WTC11 (cell line): ENCODE measurements at regions not wholly inside any gene's neighbourhood (a gene's known extent, or its start where the extent isn't known, plus 50 kb on each side); places are given as distances from the start of the nearest gene placed in this dataset.

Experiments used
- ATAC-seq: fragments of 200-7000 bp; cut with Tn5 transposase; 2 replicates; pipeline ENCODE4 v1.10.0; 2021; ENCODE audit warnings: mild to moderate bottlenecking, moderate library complexity
- CTCF ChIA-PET: fragments of 300-600 bp; sonication (Branson Sonifier 250); formaldehyde crosslinking; loops from one replicate; lab custom pipeline; 2021; ENCODE audit warnings: antibody characterized with exemption; lab: Charles Lee
- POLR2A ChIA-PET: fragments of 350-600 bp; sonication (Branson Sonifier 250); formaldehyde crosslinking; loops from one replicate; lab custom pipeline; 2021; ENCODE audit warnings: antibody characterized with exemption; lab: Charles Lee
- DNase-seq: peaks from one replicate; pipeline ENCODE4 v3.0.0; 2021; ENCODE audit warnings: low spot score
- H3K27ac Mint-ChIP-seq: 2 replicates; pipeline ENCODE4 v1.8.0; 2021; ENCODE audit warnings: mixed read lengths
- H3K27me3 Mint-ChIP-seq: 2 replicates; pipeline ENCODE4 v1.8.0; 2021; ENCODE audit warnings: low read depth, mild to moderate bottlenecking, moderate library complexity, mixed read lengths
- H3K36me3 Mint-ChIP-seq: 2 replicates; pipeline ENCODE4 v1.8.0; 2021; ENCODE audit warnings: mixed read lengths
- H3K4me1 Mint-ChIP-seq: 2 replicates; pipeline ENCODE4 v1.8.0; 2022; ENCODE audit warnings: mixed read lengths
- H3K4me3 Mint-ChIP-seq: 2 replicates; pipeline ENCODE4 v1.8.0; 2021; ENCODE audit warnings: mild to moderate bottlenecking, moderate library complexity, mixed read lengths
- H3K9me3 Mint-ChIP-seq: 2 replicates; pipeline ENCODE4 v1.8.0; 2021; ENCODE audit warnings: mixed read lengths
- CBFB ChIP-seq: sonication (generic); formaldehyde crosslinking; IDR thresholded peaks from 2 replicates; pipeline ENCODE4 v1.8.1; 2022; ENCODE audit warnings: mild to moderate bottlenecking, low read depth, missing genetic modification reagents
- EMX1 ChIP-seq: fragments of 250-450 bp; sonication (Bioruptor Pico); IDR thresholded peaks from 2 replicates; pipeline ENCODE4 v1.8.0; 2021; ENCODE audit warnings: mild to moderate bottlenecking
- HMGA2 ChIP-seq: fragments of 250-450 bp; sonication (Bioruptor Pico); IDR thresholded peaks from 2 replicates; pipeline ENCODE4 v1.4.0; 2021; ENCODE audit warnings: mild to moderate bottlenecking, moderate library complexity
- IRF2 ChIP-seq: sonication (generic); formaldehyde crosslinking; IDR thresholded peaks from 2 replicates; pipeline ENCODE4 v1.8.0; 2022; ENCODE audit warnings: low read depth, missing genetic modification reagents, borderline replicate concordance
- JAZF1 ChIP-seq: fragments of 250-450 bp; sonication (Bioruptor Pico); IDR thresholded peaks from 2 replicates; pipeline ENCODE4 v1.9.0; 2021; ENCODE audit warnings: moderate library complexity, mild to moderate bottlenecking, inconsistent platforms
- JUN ChIP-seq: sonication (generic); formaldehyde crosslinking; IDR thresholded peaks from 2 replicates; pipeline ENCODE4 v1.8.0; 2023; ENCODE audit warnings: mild to moderate bottlenecking, missing genetic modification reagents
- MXD4 ChIP-seq: fragments of 250-450 bp; sonication (Bioruptor Pico); IDR thresholded peaks from 2 replicates; pipeline ENCODE4 v1.8.0; 2021; ENCODE audit warnings: mild to moderate bottlenecking, moderate library complexity, borderline replicate concordance
- NR1H2 ChIP-seq: sonication (generic); formaldehyde crosslinking; IDR thresholded peaks from 2 replicates; pipeline ENCODE4 v1.9.0; 2021; ENCODE audit warnings: mild to moderate bottlenecking, moderate library complexity, missing genetic modification reagents
- TEAD4 ChIP-seq: sonication (generic); formaldehyde crosslinking; IDR thresholded peaks from 2 replicates; pipeline ENCODE4 v1.8.0; 2022; ENCODE audit warnings: mild to moderate bottlenecking, missing genetic modification reagents
- ZNF138 ChIP-seq: sonication (generic); formaldehyde crosslinking; conservative IDR thresholded peaks from 2 replicates; pipeline ENCODE4 v1.8.1; 2022; ENCODE audit warnings: mild to moderate bottlenecking, moderate library complexity, missing genetic modification reagents
- ZNF219 ChIP-seq: sonication (generic); formaldehyde crosslinking; IDR thresholded peaks from 2 replicates; pipeline ENCODE4 v1.8.0; 2023; ENCODE audit warnings: missing genetic modification reagents, mild to moderate bottlenecking, borderline replicate concordance
- ZNF423 ChIP-seq: fragments of 250-450 bp; sonication (Bioruptor Pico); IDR thresholded peaks from 2 replicates; pipeline ENCODE4 v2.1.2; 2022; ENCODE audit warnings: mild to moderate bottlenecking, moderate library complexity
- ZNF671 ChIP-seq: fragments of 250-450 bp; sonication (Bioruptor Pico); IDR thresholded peaks from 2 replicates; pipeline ENCODE4 v1.8.0; 2021; ENCODE audit warnings: mild to moderate bottlenecking
- TF ChIP-seq, protein P1 (sequence below): sonication (generic); formaldehyde crosslinking; IDR thresholded peaks from 2 replicates; pipeline ENCODE4 v1.8.0; 2023; ENCODE audit warnings: missing genetic modification reagents
- TF ChIP-seq, protein P2 (sequence below): fragments of 250-450 bp; sonication (Bioruptor Pico); IDR thresholded peaks from 2 replicates; pipeline ENCODE4 v1.9.0; 2021; ENCODE audit warnings: mild to moderate bottlenecking
- TF ChIP-seq, protein P3 (sequence below): sonication (generic); formaldehyde crosslinking; IDR thresholded peaks from 2 replicates; pipeline ENCODE4 v1.8.1; 2022; ENCODE audit warnings: low read depth, missing genetic modification reagents, borderline replicate concordance
- TF ChIP-seq, protein P4 (sequence below): sonication (generic); formaldehyde crosslinking; IDR thresholded peaks from 2 replicates; pipeline ENCODE4 v1.8.1; 2022; ENCODE audit warnings: mild to moderate bottlenecking, missing genetic modification reagents, moderate library complexity, borderline replicate concordance
- TF ChIP-seq, protein P5 (sequence below): sonication (generic); formaldehyde crosslinking; IDR thresholded peaks from 2 replicates; pipeline ENCODE4 v1.8.1; 2022; ENCODE audit warnings: missing genetic modification reagents, borderline replicate concordance
- TF ChIP-seq, protein P6 (sequence below): sonication (generic); formaldehyde crosslinking; IDR thresholded peaks from 2 replicates; pipeline ENCODE4 v1.8.1; 2023; ENCODE audit warnings: mild to moderate bottlenecking, moderate library complexity, missing genetic modification reagents
- TF ChIP-seq, protein P7 (sequence below): sonication (generic); formaldehyde crosslinking; IDR thresholded peaks from 2 replicates; pipeline ENCODE4 v1.8.1; 2022; ENCODE audit warnings: low read depth, mild to moderate bottlenecking, moderate library complexity, missing genetic modification reagents, borderline replicate concordance
- TF ChIP-seq, protein P8 (sequence below): sonication (generic); formaldehyde crosslinking; IDR thresholded peaks from 2 replicates; pipeline ENCODE4 v1.8.0; 2023; ENCODE audit warnings: mild to moderate bottlenecking, missing genetic modification reagents

DNA sequence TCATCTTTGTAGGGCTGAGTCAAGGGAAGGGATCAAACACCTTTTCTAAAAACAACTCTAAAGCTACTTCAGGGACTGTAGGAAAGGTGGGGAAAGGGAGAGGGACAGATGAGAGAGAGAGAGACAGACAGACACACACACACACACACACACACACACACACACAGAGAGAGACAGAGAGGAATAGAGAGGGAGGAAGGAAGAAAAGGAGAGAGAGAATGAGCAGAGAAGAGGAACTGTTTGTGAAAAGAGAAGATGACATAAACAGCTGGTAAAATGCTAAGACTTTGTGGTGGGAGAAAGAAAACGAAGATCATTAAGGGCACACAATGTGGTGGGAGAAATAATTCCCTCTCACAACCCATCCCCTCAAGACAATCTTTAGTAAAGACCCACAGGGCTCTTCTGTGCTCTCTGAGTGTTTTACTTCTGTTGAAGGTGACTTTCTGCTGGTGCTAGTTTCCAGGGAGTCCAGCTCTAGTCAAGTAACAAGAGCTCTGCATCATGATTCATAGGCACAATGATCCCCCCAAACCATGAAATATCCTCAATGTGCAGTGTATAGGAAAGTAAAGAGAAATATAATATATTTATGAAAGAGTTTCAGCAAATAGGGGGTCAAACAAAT, 77.2 kb upstream of the STK17B start:
- H3K4me1 Mint-ChIP-seq: no peaks in the 10 kb centered on the region
- no peak overlapping the region for H3K27ac Mint-ChIP-seq
- TF ChIP-seq ZNF219 (CRISPR knock-in tag) (no peak), ZNF423 (CRISPR knock-in tag) (no peak), IRF2 (no peak), ZNF138 (CRISPR knock-in tag) (no peak), HMGA2 (no peak), NR1H2 (no peak), EMX1 (CRISPR knock-in tag) (no peak), TEAD4 (no peak), JAZF1 (CRISPR knock-in tag) (no peak), CBFB (CRISPR knock-in tag) (no peak)
- TF ChIP-seq, protein P1, sequence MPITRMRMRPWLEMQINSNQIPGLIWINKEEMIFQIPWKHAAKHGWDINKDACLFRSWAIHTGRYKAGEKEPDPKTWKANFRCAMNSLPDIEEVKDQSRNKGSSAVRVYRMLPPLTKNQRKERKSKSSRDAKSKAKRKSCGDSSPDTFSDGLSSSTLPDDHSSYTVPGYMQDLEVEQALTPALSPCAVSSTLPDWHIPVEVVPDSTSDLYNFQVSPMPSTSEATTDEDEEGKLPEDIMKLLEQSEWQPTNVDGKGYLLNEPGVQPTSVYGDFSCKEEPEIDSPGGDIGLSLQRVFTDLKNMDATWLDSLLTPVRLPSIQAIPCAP (CRISPR knock-in tag): no peak
- TF ChIP-seq, protein P2, sequence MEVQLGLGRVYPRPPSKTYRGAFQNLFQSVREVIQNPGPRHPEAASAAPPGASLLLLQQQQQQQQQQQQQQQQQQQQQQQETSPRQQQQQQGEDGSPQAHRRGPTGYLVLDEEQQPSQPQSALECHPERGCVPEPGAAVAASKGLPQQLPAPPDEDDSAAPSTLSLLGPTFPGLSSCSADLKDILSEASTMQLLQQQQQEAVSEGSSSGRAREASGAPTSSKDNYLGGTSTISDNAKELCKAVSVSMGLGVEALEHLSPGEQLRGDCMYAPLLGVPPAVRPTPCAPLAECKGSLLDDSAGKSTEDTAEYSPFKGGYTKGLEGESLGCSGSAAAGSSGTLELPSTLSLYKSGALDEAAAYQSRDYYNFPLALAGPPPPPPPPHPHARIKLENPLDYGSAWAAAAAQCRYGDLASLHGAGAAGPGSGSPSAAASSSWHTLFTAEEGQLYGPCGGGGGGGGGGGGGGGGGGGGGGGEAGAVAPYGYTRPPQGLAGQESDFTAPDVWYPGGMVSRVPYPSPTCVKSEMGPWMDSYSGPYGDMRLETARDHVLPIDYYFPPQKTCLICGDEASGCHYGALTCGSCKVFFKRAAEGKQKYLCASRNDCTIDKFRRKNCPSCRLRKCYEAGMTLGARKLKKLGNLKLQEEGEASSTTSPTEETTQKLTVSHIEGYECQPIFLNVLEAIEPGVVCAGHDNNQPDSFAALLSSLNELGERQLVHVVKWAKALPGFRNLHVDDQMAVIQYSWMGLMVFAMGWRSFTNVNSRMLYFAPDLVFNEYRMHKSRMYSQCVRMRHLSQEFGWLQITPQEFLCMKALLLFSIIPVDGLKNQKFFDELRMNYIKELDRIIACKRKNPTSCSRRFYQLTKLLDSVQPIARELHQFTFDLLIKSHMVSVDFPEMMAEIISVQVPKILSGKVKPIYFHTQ (CRISPR knock-in tag): no peak
- TF ChIP-seq, protein P3, sequence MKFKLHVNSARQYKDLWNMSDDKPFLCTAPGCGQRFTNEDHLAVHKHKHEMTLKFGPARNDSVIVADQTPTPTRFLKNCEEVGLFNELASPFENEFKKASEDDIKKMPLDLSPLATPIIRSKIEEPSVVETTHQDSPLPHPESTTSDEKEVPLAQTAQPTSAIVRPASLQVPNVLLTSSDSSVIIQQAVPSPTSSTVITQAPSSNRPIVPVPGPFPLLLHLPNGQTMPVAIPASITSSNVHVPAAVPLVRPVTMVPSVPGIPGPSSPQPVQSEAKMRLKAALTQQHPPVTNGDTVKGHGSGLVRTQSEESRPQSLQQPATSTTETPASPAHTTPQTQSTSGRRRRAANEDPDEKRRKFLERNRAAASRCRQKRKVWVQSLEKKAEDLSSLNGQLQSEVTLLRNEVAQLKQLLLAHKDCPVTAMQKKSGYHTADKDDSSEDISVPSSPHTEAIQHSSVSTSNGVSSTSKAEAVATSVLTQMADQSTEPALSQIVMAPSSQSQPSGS (CRISPR knock-in tag): no peak
- TF ChIP-seq, protein P4, sequence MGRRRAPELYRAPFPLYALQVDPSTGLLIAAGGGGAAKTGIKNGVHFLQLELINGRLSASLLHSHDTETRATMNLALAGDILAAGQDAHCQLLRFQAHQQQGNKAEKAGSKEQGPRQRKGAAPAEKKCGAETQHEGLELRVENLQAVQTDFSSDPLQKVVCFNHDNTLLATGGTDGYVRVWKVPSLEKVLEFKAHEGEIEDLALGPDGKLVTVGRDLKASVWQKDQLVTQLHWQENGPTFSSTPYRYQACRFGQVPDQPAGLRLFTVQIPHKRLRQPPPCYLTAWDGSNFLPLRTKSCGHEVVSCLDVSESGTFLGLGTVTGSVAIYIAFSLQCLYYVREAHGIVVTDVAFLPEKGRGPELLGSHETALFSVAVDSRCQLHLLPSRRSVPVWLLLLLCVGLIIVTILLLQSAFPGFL (CRISPR knock-in tag): no peak
- TF ChIP-seq, protein P5, sequence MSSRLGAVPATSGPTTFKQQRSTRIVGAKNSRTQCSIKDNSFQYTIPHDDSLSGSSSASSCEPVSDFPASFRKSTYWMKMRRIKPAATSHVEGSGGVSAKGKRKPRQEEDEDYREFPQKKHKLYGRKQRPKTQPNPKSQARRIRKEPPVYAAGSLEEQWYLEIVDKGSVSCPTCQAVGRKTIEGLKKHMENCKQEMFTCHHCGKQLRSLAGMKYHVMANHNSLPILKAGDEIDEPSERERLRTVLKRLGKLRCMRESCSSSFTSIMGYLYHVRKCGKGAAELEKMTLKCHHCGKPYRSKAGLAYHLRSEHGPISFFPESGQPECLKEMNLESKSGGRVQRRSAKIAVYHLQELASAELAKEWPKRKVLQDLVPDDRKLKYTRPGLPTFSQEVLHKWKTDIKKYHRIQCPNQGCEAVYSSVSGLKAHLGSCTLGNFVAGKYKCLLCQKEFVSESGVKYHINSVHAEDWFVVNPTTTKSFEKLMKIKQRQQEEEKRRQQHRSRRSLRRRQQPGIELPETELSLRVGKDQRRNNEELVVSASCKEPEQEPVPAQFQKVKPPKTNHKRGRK (CRISPR knock-in tag): no peak
- no peak for DNase-seq
- H3K36me3 Mint-ChIP-seq: no peaks in the 10 kb centered on the region
- POLR2A ChIA-PET: no interaction called here
- no peaks in the 10 kb centered on the region for H3K9me3 Mint-ChIP-seq
- no peak overlapping the region for H3K4me3 Mint-ChIP-seq
- no peaks in the 10 kb centered on the region for H3K27me3 Mint-ChIP-seq
- CTCF ChIA-PET: interaction anchor here (0.7 kb wide), 1 partner anchor 72 kb away, joined by 4 read pairs; no protein-coding TSS in a partner anchor
- ATAC-seq: no peak

DNA sequence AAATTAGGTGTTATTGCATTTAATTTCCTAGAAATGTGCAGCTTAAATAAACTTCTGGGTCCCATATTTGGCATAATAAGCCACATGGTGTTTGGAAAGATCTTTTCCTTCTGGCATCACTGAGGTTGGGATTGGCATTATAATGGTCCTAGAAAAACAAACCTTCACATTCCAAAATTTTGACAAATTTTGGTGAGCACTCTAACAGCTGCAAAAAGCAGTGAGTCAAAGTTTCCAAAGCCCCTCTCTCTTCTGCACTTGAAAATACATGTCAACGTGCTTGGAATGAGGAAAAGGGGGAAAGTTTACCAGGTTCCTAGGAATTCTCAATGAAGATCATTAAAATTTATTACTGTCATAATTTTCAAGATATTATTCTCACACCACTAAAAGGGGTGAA, 77.8 kb upstream of the STK17B start:
- CTCF ChIA-PET: interaction anchor here (0.7 kb wide), 1 partner anchor 72 kb away, joined by 4 read pairs; no protein-coding TSS in a partner anchor
- TF ChIP-seq, protein P6, sequence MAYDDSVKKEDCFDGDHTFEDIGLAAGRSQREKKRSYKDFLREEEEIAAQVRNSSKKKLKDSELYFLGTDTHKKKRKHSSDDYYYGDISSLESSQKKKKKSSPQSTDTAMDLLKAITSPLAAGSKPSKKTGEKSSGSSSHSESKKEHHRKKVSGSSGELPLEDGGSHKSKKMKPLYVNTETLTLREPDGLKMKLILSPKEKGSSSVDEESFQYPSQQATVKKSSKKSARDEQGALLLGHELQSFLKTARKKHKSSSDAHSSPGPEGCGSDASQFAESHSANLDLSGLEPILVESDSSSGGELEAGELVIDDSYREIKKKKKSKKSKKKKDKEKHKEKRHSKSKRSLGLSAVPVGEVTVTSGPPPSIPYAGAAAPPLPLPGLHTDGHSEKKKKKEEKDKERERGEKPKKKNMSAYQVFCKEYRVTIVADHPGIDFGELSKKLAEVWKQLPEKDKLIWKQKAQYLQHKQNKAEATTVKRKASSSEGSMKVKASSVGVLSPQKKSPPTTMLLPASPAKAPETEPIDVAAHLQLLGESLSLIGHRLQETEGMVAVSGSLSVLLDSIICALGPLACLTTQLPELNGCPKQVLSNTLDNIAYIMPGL (CRISPR knock-in tag): no peak
- no peak for TF ChIP-seq JUN (CRISPR knock-in tag)
- TF ChIP-seq, protein P7, sequence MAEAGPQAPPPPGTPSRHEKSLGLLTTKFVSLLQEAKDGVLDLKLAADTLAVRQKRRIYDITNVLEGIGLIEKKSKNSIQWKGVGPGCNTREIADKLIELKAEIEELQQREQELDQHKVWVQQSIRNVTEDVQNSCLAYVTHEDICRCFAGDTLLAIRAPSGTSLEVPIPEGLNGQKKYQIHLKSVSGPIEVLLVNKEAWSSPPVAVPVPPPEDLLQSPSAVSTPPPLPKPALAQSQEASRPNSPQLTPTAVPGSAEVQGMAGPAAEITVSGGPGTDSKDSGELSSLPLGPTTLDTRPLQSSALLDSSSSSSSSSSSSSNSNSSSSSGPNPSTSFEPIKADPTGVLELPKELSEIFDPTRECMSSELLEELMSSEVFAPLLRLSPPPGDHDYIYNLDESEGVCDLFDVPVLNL (CRISPR knock-in tag): no peak
- TF ChIP-seq, protein P8, sequence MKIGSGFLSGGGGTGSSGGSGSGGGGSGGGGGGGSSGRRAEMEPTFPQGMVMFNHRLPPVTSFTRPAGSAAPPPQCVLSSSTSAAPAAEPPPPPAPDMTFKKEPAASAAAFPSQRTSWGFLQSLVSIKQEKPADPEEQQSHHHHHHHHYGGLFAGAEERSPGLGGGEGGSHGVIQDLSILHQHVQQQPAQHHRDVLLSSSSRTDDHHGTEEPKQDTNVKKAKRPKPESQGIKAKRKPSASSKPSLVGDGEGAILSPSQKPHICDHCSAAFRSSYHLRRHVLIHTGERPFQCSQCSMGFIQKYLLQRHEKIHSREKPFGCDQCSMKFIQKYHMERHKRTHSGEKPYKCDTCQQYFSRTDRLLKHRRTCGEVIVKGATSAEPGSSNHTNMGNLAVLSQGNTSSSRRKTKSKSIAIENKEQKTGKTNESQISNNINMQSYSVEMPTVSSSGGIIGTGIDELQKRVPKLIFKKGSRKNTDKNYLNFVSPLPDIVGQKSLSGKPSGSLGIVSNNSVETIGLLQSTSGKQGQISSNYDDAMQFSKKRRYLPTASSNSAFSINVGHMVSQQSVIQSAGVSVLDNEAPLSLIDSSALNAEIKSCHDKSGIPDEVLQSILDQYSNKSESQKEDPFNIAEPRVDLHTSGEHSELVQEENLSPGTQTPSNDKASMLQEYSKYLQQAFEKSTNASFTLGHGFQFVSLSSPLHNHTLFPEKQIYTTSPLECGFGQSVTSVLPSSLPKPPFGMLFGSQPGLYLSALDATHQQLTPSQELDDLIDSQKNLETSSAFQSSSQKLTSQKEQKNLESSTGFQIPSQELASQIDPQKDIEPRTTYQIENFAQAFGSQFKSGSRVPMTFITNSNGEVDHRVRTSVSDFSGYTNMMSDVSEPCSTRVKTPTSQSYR (CRISPR knock-in tag): no peak
- TF ChIP-seq ZNF423 (CRISPR knock-in tag): no peak
- TF ChIP-seq MXD4 (CRISPR knock-in tag): no peak
- TF ChIP-seq ZNF671: no peak

More for the DNA sequence above, 77.8 kb upstream of the STK17B start:
- no peak overlapping the region for H3K4me3 Mint-ChIP-seq
- no peaks in the 10 kb centered on the region for H3K9me3 Mint-ChIP-seq
- H3K4me1 Mint-ChIP-seq: no peaks in the 10 kb centered on the region
- DNase-seq: no peak
- no peak overlapping the region for H3K27ac Mint-ChIP-seq
- no peaks in the 10 kb centered on the region for H3K36me3 Mint-ChIP-seq
- POLR2A ChIA-PET: no interaction called here
- ATAC-seq: no peak
- no peaks in the 10 kb centered on the region for H3K27me3 Mint-ChIP-seq
